OCI-LY3 (cell line): ENCODE measurements at regions not wholly inside any gene's neighbourhood (a gene's known extent, or its start where the extent isn't known, plus 50 kb on each side); places are given as distances from the start of the nearest gene placed in this dataset.

ENCODE experiments used
- H2AFZ ChIP-seq: fragments of 200-600, 300-600 bp; shearing (Covaris generic); 2 replicates; pipeline ENCODE4 v1.6.0; 2014; ENCODE audit warnings: antibody characterized with exemption, low read depth, low read length
- H3K27ac ChIP-seq: fragments of 200-600, 300-600 bp; sonication (generic); 2 replicates; pipeline ENCODE4 v1.5.1; 2014; ENCODE audit warnings: mild to moderate bottlenecking, low read length, moderate library complexity, mixed read lengths
- H3K27me3 ChIP-seq: fragments of 200-600, 300-600 bp; sonication (generic); 2 replicates; pipeline ENCODE4 v1.6.1; 2014; ENCODE audit warnings: low read depth, low read length, mixed read lengths
- H3K36me3 ChIP-seq: fragments of 200-600, 300-600 bp; sonication (generic); replicated peaks from 2 replicates; pipeline ENCODE3; 2014; ENCODE audit warnings: low read depth, low read length, mixed read lengths
- H3K4me1 ChIP-seq: fragments of 300-600, 200-600 bp; sonication (generic); 2 replicates; pipeline ENCODE4 v1.6.1; 2014; ENCODE audit warnings: low read length, mixed read lengths
- H3K4me2 ChIP-seq: fragments of 200-600, 300-600 bp; sonication (generic); 2 replicates; pipeline ENCODE4 v1.6.1; 2014; ENCODE audit warnings: low read length, mixed read lengths
- H3K4me3 ChIP-seq: fragments of 300-600, 200-600 bp; sonication (generic); 2 replicates; pipeline ENCODE4 v1.5.1; 2014; ENCODE audit warnings: antibody characterized with exemption, mild to moderate bottlenecking, low read length, moderate library complexity
- H3K79me2 ChIP-seq: fragments of 300-600, 200-600 bp; shearing (Covaris generic); 2 replicates; pipeline ENCODE4 v1.6.1; 2014; ENCODE audit warnings: mild to moderate bottlenecking, low read length, mixed read lengths
- H3K9ac ChIP-seq: fragments of 300-600, 200-600 bp; shearing (Covaris generic); 2 replicates; pipeline ENCODE4 v1.6.0; 2014; ENCODE audit warnings: mild to moderate bottlenecking, low read length, moderate library complexity
- H3K9me3 ChIP-seq: fragments of 200-600, 300-600 bp; shearing (Covaris generic); 2 replicates; pipeline ENCODE4 v1.6.1; 2014; ENCODE audit warnings: low read length, mixed read lengths; ENCODE audit not compliant: insufficient read depth
- H4K20me1 ChIP-seq: fragments of 200-600, 300-600 bp; sonication (generic); 2 replicates; pipeline ENCODE4 v1.6.1; 2016; ENCODE audit warnings: low read length, mixed read lengths; ENCODE audit not compliant: insufficient read depth
- CTCF ChIP-seq: fragments of 200-600, 300-600 bp; sonication (generic); IDR thresholded peaks from 2 replicates; pipeline ENCODE4 v1.5.1; 2014; ENCODE audit warnings: antibody characterized with exemption, low read length, low read depth
- EZH2phosphoT487 ChIP-seq: fragments of 200-600 bp; shearing (Covaris generic); IDR thresholded peaks from 2 replicates; pipeline ENCODE4 v1.6.1; 2018; ENCODE audit warnings: antibody characterized with exemption, mixed run types, low read depth

DNA sequence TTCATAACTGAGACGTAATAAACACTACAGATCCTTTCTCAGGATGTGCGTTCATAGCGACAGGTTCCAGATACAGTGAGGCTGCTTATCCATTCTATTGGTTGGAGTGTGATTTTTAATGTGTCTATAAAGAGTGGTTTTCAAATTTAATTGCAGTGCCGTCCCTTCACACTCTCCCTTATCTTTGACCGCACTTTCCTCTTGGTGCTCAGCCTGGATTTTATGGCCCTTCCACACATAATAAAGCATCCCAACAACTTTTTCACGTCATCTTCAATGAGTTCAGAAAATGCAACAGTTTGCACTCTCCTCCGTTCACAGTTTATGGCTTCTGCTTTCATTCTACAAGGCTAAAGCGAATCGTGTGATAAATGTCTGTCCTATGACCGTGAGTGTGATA lies 1209.9 kb downstream of the BCL11B start:
- no peak overlapping the region for H3K4me2 ChIP-seq
- TF ChIP-seq CTCF (no peak), EZH2phosphoT487 (no peak)
- no peaks in the 10 kb centered on the region for H3K36me3 ChIP-seq
- H2AFZ ChIP-seq = no peak overlapping the region
- no peaks in the 10 kb centered on the region for H3K27me3 ChIP-seq
- no peaks in the 10 kb centered on the region for H3K9me3 ChIP-seq
- H3K79me2 ChIP-seq = no peaks in the 10 kb centered on the region
- no peaks in the 10 kb centered on the region for H4K20me1 ChIP-seq
- H3K27ac ChIP-seq = no peak overlapping the region
- no peaks in the 10 kb centered on the region for H3K4me1 ChIP-seq
- H3K4me3 ChIP-seq = no peak overlapping the region
- H3K9ac ChIP-seq = no peak overlapping the region

DNA sequence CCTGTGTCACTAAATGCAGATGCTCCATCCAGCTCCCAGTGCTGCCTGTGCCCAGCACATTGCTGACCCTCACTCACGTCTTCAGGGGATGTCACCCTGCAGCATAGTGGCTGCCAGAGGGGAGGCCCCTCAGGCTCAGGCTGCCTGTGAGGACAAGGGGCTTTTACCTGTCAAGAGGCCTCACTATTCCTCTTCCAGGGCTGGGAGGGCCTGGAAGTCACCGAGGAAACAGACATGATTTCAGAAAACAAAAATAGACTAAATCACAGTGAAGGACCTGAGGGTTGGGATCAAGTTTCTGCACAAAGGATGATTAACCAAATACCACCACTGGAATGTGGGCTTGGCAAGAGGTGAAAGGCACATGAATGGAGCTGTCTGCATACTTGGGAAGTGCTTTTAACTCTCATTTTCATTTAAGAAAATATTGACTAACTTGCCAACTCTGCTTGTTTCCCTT lies 1202.3 kb downstream of the BCL11B start:
- no peaks in the 10 kb centered on the region for H3K27me3 ChIP-seq
- no peak overlapping the region for H2AFZ ChIP-seq
- no peaks in the 10 kb centered on the region for H3K9me3 ChIP-seq
- H3K36me3 ChIP-seq = no peaks in the 10 kb centered on the region
- no peak for TF ChIP-seq CTCF
- no peak for TF ChIP-seq EZH2phosphoT487
- H3K27ac ChIP-seq = no peak overlapping the region
- H4K20me1 ChIP-seq = no peaks in the 10 kb centered on the region
- no peak overlapping the region for H3K4me2 ChIP-seq
- H3K9ac ChIP-seq = no peak overlapping the region
- H3K4me1 ChIP-seq = no peaks in the 10 kb centered on the region
- H3K4me3 ChIP-seq = no peak overlapping the region
- no peaks in the 10 kb centered on the region for H3K79me2 ChIP-seq

GRCh38 chr14:98070536-98070935 lies 1201.5 kb downstream of the BCL11B start:
- H2AFZ ChIP-seq = no peak overlapping the region
- no peaks in the 10 kb centered on the region for H4K20me1 ChIP-seq
- no peak overlapping the region for H3K4me2 ChIP-seq
- H3K27me3 ChIP-seq = no peaks in the 10 kb centered on the region
- no peaks in the 10 kb centered on the region for H3K9me3 ChIP-seq
- no peaks in the 10 kb centered on the region for H3K36me3 ChIP-seq
- H3K79me2 ChIP-seq = no peaks in the 10 kb centered on the region
- no peak overlapping the region for H3K9ac ChIP-seq
- H3K4me1 ChIP-seq = 0 out of 2 replicates have a peak, but pooled peaks cover 3% of the 10 kb centered on the region
- TF ChIP-seq CTCF = no peak
- no peak for TF ChIP-seq EZH2phosphoT487
- H3K4me3 ChIP-seq = no peak overlapping the region
- H3K27ac ChIP-seq = no peak overlapping the region

DNA sequence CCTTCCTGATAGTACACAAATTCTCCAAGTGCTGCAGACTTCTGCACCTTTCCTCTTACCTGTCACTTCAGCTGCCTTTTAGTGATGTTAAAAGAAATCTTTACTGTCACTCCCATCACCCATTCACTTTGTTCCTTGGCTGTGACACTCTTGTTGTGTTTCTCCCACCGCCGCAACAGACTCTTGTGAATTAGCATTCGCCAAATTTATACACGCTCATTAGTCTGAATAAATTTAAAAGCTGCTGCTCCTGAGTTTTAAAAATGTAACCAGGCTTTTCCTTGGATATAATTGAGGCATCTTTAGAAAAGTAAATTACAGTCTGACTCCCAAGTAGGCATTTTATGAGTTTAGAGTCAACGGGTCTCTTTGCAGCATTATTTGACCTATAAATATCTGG lies 1197.9 kb downstream of the BCL11B start:
- Histone ChIP-seq H2AFZ (no peak overlapping the region), H3K36me3 (no peaks in the 10 kb centered on the region), H3K79me2 (no peaks in the 10 kb centered on the region), H3K4me3 (no peak overlapping the region), H3K9ac (no peak overlapping the region), H4K20me1 (no peaks in the 10 kb centered on the region), H3K4me1 (0 out of 2 replicates have a peak, but pooled peaks cover 5% of the 10 kb centered on the region), H3K9me3 (no peaks in the 10 kb centered on the region), H3K27ac (no peak overlapping the region), H3K4me2 (no peak overlapping the region), H3K27me3 (no peaks in the 10 kb centered on the region)
- TF ChIP-seq EZH2phosphoT487 (no peak), CTCF (no peak)
